ENCODE measurements at regions not wholly inside any gene's neighbourhood (a gene's known extent, or its start where the extent isn't known, plus 50 kb on each side); places are given as distances from the start of the nearest gene placed in this dataset.
"Not testable (repeated sequence)": the region's sequence is repeated elsewhere in the genome, so short reads cannot be mapped to it uniquely, and the experiment has no call there.

- no peak for DNase-seq
These were observed 163.3 kb upstream of the SPRY1 start for GRCh38 chr4:123233136-123233768.

DNA sequence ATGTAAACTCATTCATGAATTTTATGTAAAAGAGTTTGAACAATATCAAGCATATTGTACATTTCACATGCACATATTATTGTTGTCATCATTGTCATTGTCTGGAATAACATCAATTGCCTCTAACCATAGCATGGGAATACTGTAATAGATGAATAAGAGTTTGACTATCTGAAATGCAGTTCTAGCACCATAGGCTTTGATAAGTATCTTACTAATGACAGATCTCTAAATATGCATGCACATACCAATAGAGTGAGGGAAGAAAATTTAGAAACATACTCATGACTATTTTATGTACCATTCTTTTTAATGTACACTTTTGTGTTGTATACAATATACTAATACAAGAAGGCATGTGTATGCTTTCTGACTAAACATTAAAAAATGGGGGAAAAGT, 161.6 kb upstream of the SPRY1 start:
- no peak for DNase-seq

GRCh38 chr4:123235431-123235830, 161.2 kb upstream of the SPRY1 start:
- DNase-seq, result peak; percentile 6

DNA sequence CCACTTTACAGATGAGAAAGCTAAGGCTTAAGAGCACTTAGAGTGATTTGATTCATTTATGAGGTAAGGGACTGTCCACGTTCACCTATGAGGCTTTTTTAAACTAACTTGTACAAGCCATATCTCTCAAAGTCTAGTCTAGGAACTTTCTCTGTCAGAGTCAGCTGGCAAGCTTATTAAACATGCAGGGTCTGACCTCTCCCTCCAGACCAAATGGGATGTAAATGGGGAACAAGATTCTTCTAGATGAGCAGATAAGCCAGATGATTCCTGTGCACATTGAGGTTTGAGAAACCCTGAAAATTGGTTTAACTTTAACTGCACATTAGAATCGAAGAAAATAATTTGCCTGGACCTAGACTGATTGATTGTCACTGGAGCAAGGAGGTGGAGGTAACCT, 160.0 kb upstream of the SPRY1 start:
- no peak for DNase-seq

DNA sequence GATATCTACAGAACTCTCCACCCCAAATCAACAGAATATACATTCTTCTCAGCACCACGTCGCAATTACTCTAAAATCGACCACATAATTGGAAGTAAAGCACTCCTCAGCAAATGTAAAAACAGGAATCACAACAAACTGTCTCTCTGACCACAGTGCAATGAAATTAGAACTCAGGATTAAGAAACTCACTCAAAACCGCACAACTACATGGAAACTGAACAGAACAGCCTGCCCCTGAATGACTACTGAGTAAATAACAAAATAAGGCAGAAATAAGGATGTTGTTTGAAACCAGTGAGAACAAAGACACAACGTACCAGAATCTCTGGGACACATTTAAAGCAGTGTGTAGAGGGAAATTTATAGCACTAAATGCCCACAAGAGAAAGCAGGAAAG, 156.3 kb upstream of the SPRY1 start:
- DNase-seq, result not testable (repeated sequence)

DNA sequence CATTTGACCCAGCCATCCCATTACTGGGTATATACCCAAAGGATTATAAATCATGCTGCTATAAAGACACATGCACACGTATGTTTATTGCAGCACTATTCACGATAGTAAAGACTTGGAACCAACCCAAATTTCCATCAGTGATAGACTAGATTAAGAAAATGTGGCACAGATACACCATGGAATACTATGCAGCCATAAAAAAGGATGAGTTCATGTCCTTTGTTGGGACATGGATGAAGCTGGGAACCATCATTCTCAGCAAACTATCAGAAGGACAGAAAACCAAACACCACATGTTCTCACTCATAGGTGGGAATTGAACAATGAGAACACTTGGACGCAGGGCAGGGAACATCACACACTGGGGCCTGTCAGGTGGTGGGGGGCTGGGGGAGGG, 153.4 kb upstream of the SPRY1 start:
- not testable (repeated sequence) for DNase-seq

- peak; percentile 31 for DNase-seq
These were observed 152.5 kb upstream of the SPRY1 start for GRCh38 chr4:123244137-123244536.

- DNase-seq, result no peak
These were observed 150.5 kb upstream of the SPRY1 start for GRCh38 chr4:123246085-123246484.

GRCh38 chr4:123248085-123248659, 148.4 kb upstream of the SPRY1 start:
- DNase-seq, result no peak

DNA sequence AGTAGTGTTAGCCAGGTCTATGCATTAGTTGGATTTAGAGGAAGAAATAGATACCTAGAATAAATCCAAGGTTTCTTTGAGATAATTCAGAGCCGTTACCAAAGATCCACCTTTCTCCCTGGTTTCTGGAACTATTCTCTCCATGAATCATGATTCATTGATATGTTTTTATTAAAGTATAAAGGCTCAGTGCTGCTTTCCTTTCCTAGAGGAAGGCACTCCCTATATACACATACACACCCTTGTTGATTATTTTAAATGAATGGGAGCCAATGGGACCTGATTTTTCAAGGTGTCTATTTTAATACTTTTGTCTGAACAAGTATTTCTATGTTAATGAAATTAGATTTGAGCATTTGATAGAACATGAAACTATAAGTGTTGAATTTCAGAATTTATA, 146.8 kb upstream of the SPRY1 start:
- no peak for DNase-seq

DNA sequence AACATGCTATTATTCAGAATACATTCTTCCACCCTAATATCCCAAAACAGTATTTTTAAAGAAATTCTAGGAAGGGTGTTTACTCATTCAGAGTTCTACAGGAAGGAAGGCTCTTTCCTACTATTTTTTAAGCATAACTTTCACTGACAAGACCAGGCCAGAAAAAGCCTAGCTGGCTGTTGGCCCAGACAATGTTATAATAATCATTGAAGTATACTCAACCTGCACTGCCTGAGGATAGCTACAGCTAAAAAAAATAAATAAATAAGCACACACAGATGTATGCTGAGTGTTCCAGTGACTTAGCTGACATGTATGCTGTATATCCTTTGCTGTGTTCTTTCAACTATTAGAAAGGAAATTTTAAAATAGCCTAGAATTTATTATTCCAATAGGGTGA, 145.8 kb upstream of the SPRY1 start:
- DNase-seq, result peak; percentile 9

GRCh38 chr4:123255971-123256370, 140.6 kb upstream of the SPRY1 start:
- no peak for DNase-seq

- no peak for DNase-seq
These were observed 139.7 kb upstream of the SPRY1 start for GRCh38 chr4:123256901-123257300.

GRCh38 chr4:123257591-123257990, 139.0 kb upstream of the SPRY1 start:
- DNase-seq, result no peak

DNA sequence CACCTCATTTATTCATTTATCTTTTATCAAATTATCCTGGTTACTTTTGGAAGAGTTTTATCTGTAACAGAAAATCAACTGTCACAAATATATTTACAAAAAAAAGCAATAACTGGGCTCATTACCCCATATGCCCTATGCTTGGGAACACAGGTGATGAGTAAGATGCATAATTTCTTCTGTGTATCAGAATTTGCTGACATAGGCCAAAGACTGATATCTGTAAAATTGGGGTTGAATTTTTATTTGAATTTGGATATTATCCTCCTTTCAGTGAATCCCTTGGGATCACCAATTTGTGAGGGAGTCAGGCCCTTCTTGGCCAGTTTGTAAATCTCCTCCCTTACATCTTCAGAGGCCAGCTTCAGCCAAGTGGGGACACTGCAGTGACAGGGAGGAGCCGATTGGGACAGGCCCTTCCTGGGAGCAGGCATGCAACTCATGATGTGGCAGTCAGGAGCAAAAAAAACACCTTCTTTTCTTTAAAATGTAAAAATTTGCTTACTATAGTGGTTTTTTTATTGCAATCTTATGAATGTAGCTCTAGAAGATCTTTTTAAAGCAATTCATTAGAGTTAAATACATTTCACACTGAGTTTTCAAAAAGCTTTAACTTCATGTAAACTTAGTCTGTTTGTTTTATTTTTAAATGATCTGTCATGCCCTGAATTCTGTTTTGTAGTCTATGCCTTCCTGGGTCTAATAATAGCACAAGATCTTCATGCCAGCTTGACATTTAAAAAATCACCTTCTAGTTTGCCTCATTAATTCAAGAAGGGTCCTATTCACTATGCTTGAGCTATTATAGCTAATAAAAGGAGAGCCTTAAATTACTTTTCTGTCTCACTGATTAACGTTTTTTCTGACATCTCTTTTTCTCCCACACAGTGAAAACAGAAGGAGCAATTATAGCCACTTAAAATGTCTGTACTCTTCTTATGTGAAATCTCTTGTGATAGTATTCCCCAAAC, 136.6 kb upstream of the SPRY1 start:
- no peak for DNase-seq

DNA sequence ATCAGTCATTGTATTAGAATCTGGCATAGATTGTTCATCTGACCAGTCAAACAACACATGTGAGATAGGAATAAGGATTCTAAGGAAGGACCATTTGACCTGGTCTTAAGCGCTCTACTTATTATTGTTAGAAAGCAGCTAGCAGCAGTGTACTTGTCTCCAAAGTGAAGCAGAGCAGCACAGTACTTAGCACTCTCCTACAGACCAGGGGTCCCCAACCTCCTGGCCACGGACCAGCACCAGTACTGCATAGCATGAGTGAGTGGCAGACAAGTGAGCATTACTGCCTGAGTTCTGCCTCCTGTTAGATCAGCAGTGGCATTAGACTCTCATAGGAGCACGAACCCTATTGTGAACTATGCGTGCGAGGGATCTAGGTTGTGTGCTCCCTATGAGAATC, 135.9 kb upstream of the SPRY1 start:
- DNase-seq, result no peak

DNA sequence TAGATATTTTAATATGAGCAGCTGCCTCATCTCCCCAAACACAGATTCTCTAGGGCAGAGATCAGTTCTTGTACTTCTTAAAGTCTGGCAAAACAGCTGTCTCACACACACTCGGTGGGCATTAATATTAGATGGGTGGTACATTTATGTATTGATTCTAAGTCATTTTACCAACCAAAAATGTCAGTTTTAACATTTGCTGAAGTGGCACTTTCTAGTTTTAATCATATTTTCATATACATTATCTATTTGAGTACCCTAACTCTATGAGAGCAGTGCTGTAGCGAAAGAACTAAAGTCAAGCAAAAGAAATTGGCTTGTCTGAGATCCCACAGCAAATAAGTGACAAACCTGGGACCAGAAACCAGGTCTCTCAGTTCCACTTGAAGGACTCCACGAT, 134.5 kb upstream of the SPRY1 start:
- DNase-seq, result no peak

- no peak for DNase-seq
These were observed 131.2 kb upstream of the SPRY1 start for GRCh38 chr4:123265443-123265842.

- DNase-seq, result no peak
These were observed 130.4 kb upstream of the SPRY1 start for GRCh38 chr4:123266221-123266620.

DNA sequence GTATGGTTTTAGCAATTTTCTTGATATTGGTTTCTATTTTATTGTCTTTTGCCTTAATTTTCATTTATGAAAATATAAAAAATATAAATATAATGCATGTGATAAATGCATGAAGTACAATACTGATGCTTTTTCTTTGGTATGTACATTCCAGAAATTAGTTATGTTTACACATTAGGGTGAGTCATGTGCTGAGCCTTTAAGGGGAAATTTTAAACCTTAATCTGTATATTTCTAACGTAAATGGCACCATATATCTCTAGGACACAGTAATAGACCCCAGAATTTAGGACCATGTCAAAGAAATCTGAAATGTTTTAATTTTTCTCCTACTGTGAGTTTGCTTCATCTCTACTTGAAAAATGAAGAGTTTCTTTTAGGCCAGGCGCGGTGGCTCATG, 117.8 kb upstream of the SPRY1 start:
- DNase-seq, result peak; percentile 3

DNA sequence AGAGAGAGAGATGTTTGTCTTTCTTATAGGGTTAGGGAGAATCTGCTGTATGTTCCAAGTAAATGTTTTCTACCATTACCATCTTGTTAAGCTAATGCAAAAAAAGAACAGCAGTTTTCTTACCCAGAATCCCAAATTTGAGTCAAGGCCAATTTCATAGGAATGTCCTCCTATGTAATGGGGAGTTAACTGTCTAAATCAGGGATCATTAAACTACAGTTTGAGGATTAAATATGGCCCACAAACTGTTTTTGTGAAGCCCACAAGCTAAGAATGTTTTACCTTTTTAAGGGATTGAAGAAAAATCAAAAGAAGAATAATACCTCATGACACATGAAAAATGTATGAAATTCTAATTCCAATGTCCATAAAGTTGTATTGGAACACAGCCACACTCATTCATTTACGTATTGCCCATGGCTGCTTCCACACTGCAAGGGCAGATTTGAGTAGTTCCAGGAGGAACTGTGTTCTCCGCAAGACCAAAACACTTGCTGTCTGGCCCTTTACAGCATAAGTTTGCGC, 113.2 kb upstream of the SPRY1 start:
- DNase-seq, result no peak

- no peak for DNase-seq
These were observed 112.4 kb upstream of the SPRY1 start for GRCh38 chr4:123284168-123284567.

DNA sequence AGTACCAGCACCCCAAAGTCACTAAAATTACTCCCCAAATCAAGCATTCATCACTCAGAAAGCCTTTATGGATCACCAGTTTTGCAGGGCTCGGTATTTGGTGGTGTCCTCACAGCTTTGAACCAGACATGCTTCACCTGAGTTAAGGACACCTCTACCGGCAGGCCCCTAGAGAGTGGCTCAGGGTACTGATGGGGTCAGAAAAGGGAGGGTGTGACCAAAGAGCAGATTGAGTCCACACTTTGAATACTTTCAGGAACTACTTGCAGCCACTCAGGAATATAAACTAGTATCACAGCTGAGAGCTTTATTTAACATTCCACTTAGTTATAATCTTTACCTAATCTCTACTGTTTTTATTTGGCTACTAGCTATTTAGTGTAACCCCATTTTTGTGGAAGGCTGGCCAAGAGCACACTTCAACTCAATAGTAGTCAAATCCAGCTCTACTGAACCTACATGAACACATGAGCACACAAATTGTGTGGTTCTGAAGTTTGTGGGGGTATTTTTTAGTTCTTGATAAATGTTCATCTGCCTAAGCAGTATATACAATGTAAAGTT, 109.6 kb upstream of the SPRY1 start:
- DNase-seq, result no peak

Data from HCEC 1CT (cell line).